ENCODE measurements at regions not wholly inside any gene's neighbourhood (a gene's known extent, or its start where the extent isn't known, plus 50 kb on each side); places are given as distances from the start of the nearest gene placed in this dataset.
"Not testable (repeated sequence)": the region's sequence is repeated elsewhere in the genome, so short reads cannot be mapped to it uniquely, and the experiment has no call there.

DNA sequence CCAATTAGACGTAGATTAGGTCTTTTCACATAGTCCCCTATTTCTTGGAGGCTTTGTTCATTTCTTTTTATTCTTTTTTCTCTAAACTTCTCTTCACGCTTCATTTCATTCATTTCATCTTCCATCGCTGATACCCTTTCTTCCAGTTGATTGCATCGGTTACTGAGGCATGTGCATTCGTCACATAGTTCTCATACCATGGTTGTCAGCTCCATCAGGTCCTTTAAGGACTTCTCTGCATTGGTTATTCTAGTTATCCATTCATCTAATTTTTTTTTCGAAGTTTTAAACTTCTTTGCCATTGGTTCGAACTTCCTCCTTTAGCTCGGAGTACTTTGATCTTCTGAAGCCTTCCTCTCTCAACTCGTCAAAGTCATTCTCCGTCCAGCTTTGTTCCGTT is 541.7 kb upstream of the KLF4 start:
- TF ChIP-seq, protein P1, sequence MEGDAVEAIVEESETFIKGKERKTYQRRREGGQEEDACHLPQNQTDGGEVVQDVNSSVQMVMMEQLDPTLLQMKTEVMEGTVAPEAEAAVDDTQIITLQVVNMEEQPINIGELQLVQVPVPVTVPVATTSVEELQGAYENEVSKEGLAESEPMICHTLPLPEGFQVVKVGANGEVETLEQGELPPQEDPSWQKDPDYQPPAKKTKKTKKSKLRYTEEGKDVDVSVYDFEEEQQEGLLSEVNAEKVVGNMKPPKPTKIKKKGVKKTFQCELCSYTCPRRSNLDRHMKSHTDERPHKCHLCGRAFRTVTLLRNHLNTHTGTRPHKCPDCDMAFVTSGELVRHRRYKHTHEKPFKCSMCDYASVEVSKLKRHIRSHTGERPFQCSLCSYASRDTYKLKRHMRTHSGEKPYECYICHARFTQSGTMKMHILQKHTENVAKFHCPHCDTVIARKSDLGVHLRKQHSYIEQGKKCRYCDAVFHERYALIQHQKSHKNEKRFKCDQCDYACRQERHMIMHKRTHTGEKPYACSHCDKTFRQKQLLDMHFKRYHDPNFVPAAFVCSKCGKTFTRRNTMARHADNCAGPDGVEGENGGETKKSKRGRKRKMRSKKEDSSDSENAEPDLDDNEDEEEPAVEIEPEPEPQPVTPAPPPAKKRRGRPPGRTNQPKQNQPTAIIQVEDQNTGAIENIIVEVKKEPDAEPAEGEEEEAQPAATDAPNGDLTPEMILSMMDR (IDR thresholded peaks at IDR 0.05; ENCODE audit: low read length): not testable (repeated sequence)
- not testable (repeated sequence) for TF ChIP-seq EZH2 (IDR thresholded peaks at IDR 0.05; ENCODE audit: borderline replicate concordance, low read length)

All from OCI-LY1 (cell line).